Parathyroid adenoma (tissue), 2 donors: ENCODE measurements at regions not wholly inside any gene's neighbourhood (a gene's known extent, or its start where the extent isn't known, plus 50 kb on each side); places are given as distances from the start of the nearest gene placed in this dataset.

Experiments
- H2AFZ ChIP-seq: fragments of 300-600 bp; sonication (generic); one replicate; pipeline ENCODE4 v1.7.0; 2017; ENCODE audit warnings: antibody characterized with exemption, mild to moderate bottlenecking
- H3K27ac ChIP-seq: fragments of 300-600 bp; sonication (generic); one replicate; pipeline ENCODE4 v1.7.0; 2017
- H3K27me3 ChIP-seq: fragments of 300-600 bp; sonication (generic); one replicate; pipeline ENCODE4 v1.7.0; 2017; ENCODE audit warnings: low read length; ENCODE audit not compliant: control insufficient read depth, insufficient read depth
- H3K36me3 ChIP-seq: fragments of 300-600 bp; sonication (generic); one replicate; pipeline ENCODE4 v1.7.0; 2017; ENCODE audit warnings: low read length; ENCODE audit not compliant: control insufficient read depth, insufficient read depth
- H3K4me1 ChIP-seq: fragments of 300-600 bp; sonication (generic); one replicate; pipeline ENCODE4 v1.7.0; 2017; ENCODE audit warnings: control low read depth
- H3K4me2 ChIP-seq: fragments of 300-600 bp; sonication (generic); one replicate; pipeline ENCODE4 v1.7.0; 2017; ENCODE audit warnings: low read length
- H3K4me3 ChIP-seq: fragments of 300-600 bp; sonication (generic); one replicate; pipeline ENCODE4 v1.7.0; 2017; ENCODE audit warnings: low read depth, low read length
- H3K79me2 ChIP-seq: fragments of 300-600 bp; sonication (generic); one replicate; pipeline ENCODE4 v1.7.0; 2017; ENCODE audit warnings: control low read depth
- H3K9ac ChIP-seq: fragments of 300-600 bp; sonication (generic); one replicate; pipeline ENCODE4 v1.7.0; 2017; ENCODE audit warnings: mild to moderate bottlenecking
- H3K9me3 ChIP-seq: fragments of 300-600 bp; sonication (generic); one replicate; pipeline ENCODE4 v1.7.0; 2017; ENCODE audit warnings: low read length; ENCODE audit not compliant: control insufficient read depth
- CTCF ChIP-seq: fragments of 300-600 bp; sonication (generic); IDR thresholded peaks from one replicate; pipeline ENCODE4 v1.7.0; 2017; ENCODE audit warnings: antibody characterized with exemption, mild to moderate bottlenecking
- donor health status: primary hyperparathyroidism.

- Histone ChIP-seq H3K27ac (no peak overlapping the region), H3K4me2 (no peak overlapping the region), H3K4me1 (no peaks in the 10 kb centered on the region), H3K9ac (no peak overlapping the region), H3K36me3 (no peaks in the 10 kb centered on the region), H2AFZ (no peak overlapping the region), H3K79me2 (no peaks in the 10 kb centered on the region), H3K27me3 (no peaks in the 10 kb centered on the region), H3K4me3 (no peak overlapping the region), H3K9me3 (no peaks in the 10 kb centered on the region)
- no peak for TF ChIP-seq CTCF
Measured at GRCh38 chr7:106485031-106485551, 175.9 kb downstream of the CCDC71L start.

GRCh38 chr7:106484562-106484961 lies 176.4 kb downstream of the CCDC71L start:
- H3K27ac ChIP-seq: no peak overlapping the region

GRCh38 chr7:106482091-106482490 lies 178.9 kb downstream of the CCDC71L start:
- H2AFZ ChIP-seq: no peak overlapping the region
- H3K4me3 ChIP-seq: no peak overlapping the region
- H3K4me1 ChIP-seq: no peaks in the 10 kb centered on the region
- no peaks in the 10 kb centered on the region for H3K9me3 ChIP-seq
- H3K27me3 ChIP-seq: no peaks in the 10 kb centered on the region
- H3K9ac ChIP-seq: no peak overlapping the region
- H3K4me2 ChIP-seq: no peak overlapping the region
- no peak for TF ChIP-seq CTCF
- H3K27ac ChIP-seq: no peak overlapping the region
- no peaks in the 10 kb centered on the region for H3K36me3 ChIP-seq
- no peaks in the 10 kb centered on the region for H3K79me2 ChIP-seq

More at GRCh38 chr7:106484562-106484961, 176.4 kb downstream of the CCDC71L start:
- no peak overlapping the region for H3K9ac ChIP-seq
- H3K4me3 ChIP-seq: no peak overlapping the region
- no peak overlapping the region for H3K4me2 ChIP-seq
- no peaks in the 10 kb centered on the region for H3K4me1 ChIP-seq
- no peaks in the 10 kb centered on the region for H3K79me2 ChIP-seq
- no peak for TF ChIP-seq CTCF
- no peaks in the 10 kb centered on the region for H3K9me3 ChIP-seq
- H3K27me3 ChIP-seq: no peaks in the 10 kb centered on the region
- no peak overlapping the region for H2AFZ ChIP-seq
- H3K36me3 ChIP-seq: no peaks in the 10 kb centered on the region

GRCh38 chr7:106480616-106481031 lies 180.3 kb downstream of the CCDC71L start:
- TF ChIP-seq CTCF: no peak
- H3K27ac ChIP-seq: no peak overlapping the region
- H3K4me1 ChIP-seq: no peaks in the 10 kb centered on the region
- no peak overlapping the region for H3K9ac ChIP-seq
- H3K9me3 ChIP-seq: no peaks in the 10 kb centered on the region
- no peaks in the 10 kb centered on the region for H3K36me3 ChIP-seq
- no peak overlapping the region for H2AFZ ChIP-seq
- H3K27me3 ChIP-seq: no peaks in the 10 kb centered on the region
- H3K79me2 ChIP-seq: no peaks in the 10 kb centered on the region
- H3K4me2 ChIP-seq: no peak overlapping the region
- no peak overlapping the region for H3K4me3 ChIP-seq

GRCh38 chr7:106480161-106480579 lies 180.8 kb downstream of the CCDC71L start:
- H3K27ac ChIP-seq: no peak overlapping the region
- no peaks in the 10 kb centered on the region for H3K9me3 ChIP-seq
- no peak for TF ChIP-seq CTCF
- H3K79me2 ChIP-seq: no peaks in the 10 kb centered on the region
- no peaks in the 10 kb centered on the region for H3K36me3 ChIP-seq
- H3K4me1 ChIP-seq: no peaks in the 10 kb centered on the region
- no peak overlapping the region for H3K9ac ChIP-seq
- H3K27me3 ChIP-seq: no peaks in the 10 kb centered on the region
- H3K4me3 ChIP-seq: no peak overlapping the region
- H2AFZ ChIP-seq: no peak overlapping the region
- H3K4me2 ChIP-seq: no peak overlapping the region
